ENCODE measurements at regions not wholly inside any gene's neighbourhood (a gene's known extent, or its start where the extent isn't known, plus 50 kb on each side); places are given as distances from the start of the nearest gene placed in this dataset.

- TF ChIP-seq CTCF (IDR thresholded peaks at IDR 0.05; ENCODE audit: low read length) (no peak), EZH2phosphoT487 (IDR thresholded peaks at IDR 0.05; ENCODE audit: low read length) (no peak)
These were observed 200.3 kb upstream of the KCNG1 start for GRCh38 chr20:51223183-51223720.
